GM21529 (cell line): ENCODE measurements at regions not wholly inside any gene's neighbourhood (a gene's known extent, or its start where the extent isn't known, plus 50 kb on each side); places are given as distances from the start of the nearest gene placed in this dataset.
"Not testable (repeated sequence)": the region's sequence is repeated elsewhere in the genome, so short reads cannot be mapped to it uniquely, and the experiment has no call there.

ENCODE experiments used
- ATAC-seq: cut with Tn5 transposase; IDR thresholded peaks from one replicate; pipeline ENCODE4 v1.9.1; 2021; ENCODE audit not compliant: unreplicated experiment

GRCh38 chr20:51306081-51306480, 236.4 kb downstream of the NFATC2 start:
- no peak for ATAC-seq

GRCh38 chr20:51305316-51306052, 237.0 kb downstream of the NFATC2 start:
- ATAC-seq, result no peak

GRCh38 chr20:51303731-51304670, 238.5 kb downstream of the NFATC2 start:
- no peak for ATAC-seq

- no peak for ATAC-seq
These were observed 241.5 kb downstream of the NFATC2 start for GRCh38 chr20:51301026-51301425.

- no peak for ATAC-seq
These were observed 242.4 kb downstream of the NFATC2 start for GRCh38 chr20:51300104-51300503.

- ATAC-seq, result no peak
These were observed 243.1 kb downstream of the NFATC2 start for GRCh38 chr20:51299413-51299812.

- no peak for ATAC-seq
These were observed 244.3 kb downstream of the NFATC2 start for GRCh38 chr20:51298141-51298749.

GRCh38 chr20:51287628-51288413, 254.7 kb downstream of the NFATC2 start:
- ATAC-seq, result no peak

- ATAC-seq, result no peak
These were observed 255.8 kb downstream of the NFATC2 start for GRCh38 chr20:51286758-51287157.

- no peak for ATAC-seq
These were observed 256.8 kb downstream of the NFATC2 start for GRCh38 chr20:51285684-51286083.

GRCh38 chr20:51284871-51285270, 257.6 kb downstream of the NFATC2 start:
- ATAC-seq, result no peak

- no peak for ATAC-seq
These were observed 258.3 kb downstream of the NFATC2 start for GRCh38 chr20:51284176-51284575.

- ATAC-seq, result no peak
These were observed 258.6 kb upstream of the KCNG1 start for GRCh38 chr20:51281521-51281920.

GRCh38 chr20:51280047-51280446, 257.1 kb upstream of the KCNG1 start:
- ATAC-seq, result no peak

GRCh38 chr20:51277961-51278360, 255.1 kb upstream of the KCNG1 start:
- ATAC-seq, result no peak

- no peak for ATAC-seq
These were observed 253.4 kb upstream of the KCNG1 start for GRCh38 chr20:51276296-51276695.

- no peak for ATAC-seq
These were observed 252.9 kb upstream of the KCNG1 start for GRCh38 chr20:51275826-51276225.

- ATAC-seq, result no peak
These were observed 252.3 kb upstream of the KCNG1 start for GRCh38 chr20:51275181-51275580.

GRCh38 chr20:51272401-51272800, 249.5 kb upstream of the KCNG1 start:
- no peak for ATAC-seq

GRCh38 chr20:51271931-51272330, 249.0 kb upstream of the KCNG1 start:
- ATAC-seq, result no peak

GRCh38 chr20:51271289-51271688, 248.4 kb upstream of the KCNG1 start:
- not testable (repeated sequence) for ATAC-seq
